ENCODE measurements at regions not wholly inside any gene's neighbourhood (a gene's known extent, or its start where the extent isn't known, plus 50 kb on each side); places are given as distances from the start of the nearest gene placed in this dataset.
"Not testable (repeated sequence)": the region's sequence is repeated elsewhere in the genome, so short reads cannot be mapped to it uniquely, and the experiment has no call there.

- DNase-seq (ENCODE audit: low read depth), result peak; percentile 53
Observed at GRCh38 chr14:96683562-96684289, 113.5 kb upstream of the VRK1 start.

GRCh38 chr14:96686126-96686525 is 111.1 kb upstream of the VRK1 start:
- DNase-seq (ENCODE audit: low read depth), result no peak

GRCh38 chr14:96688629-96689028 is 108.6 kb upstream of the VRK1 start:
- DNase-seq (ENCODE audit: low read depth), result no peak

- DNase-seq (ENCODE audit: low read depth), result no peak
Observed at GRCh38 chr14:96690713-96691383, 106.3 kb upstream of the VRK1 start.

- DNase-seq (ENCODE audit: low read depth), result no peak
Observed at GRCh38 chr14:96693252-96693820, 103.8 kb upstream of the VRK1 start.

- DNase-seq (ENCODE audit: low read depth), result no peak
Observed at GRCh38 chr14:96693987-96694386, 103.2 kb upstream of the VRK1 start.

- no peak for DNase-seq (ENCODE audit: low read depth)
Observed at GRCh38 chr14:96698960-96699539, 98.1 kb upstream of the VRK1 start.

- no peak for DNase-seq (ENCODE audit: low read depth)
Observed at GRCh38 chr14:96699666-96700065, 97.5 kb upstream of the VRK1 start.

- no peak for DNase-seq (ENCODE audit: low read depth)
Observed at GRCh38 chr14:96702831-96703230, 94.4 kb upstream of the VRK1 start.

- no peak for DNase-seq (ENCODE audit: low read depth)
Observed at GRCh38 chr14:96705422-96706092, 91.6 kb upstream of the VRK1 start.

GRCh38 chr14:96706893-96707292 is 90.3 kb upstream of the VRK1 start:
- DNase-seq (ENCODE audit: low read depth), result no peak

- no peak for DNase-seq (ENCODE audit: low read depth)
Observed at GRCh38 chr14:96710060-96710666, 87.0 kb upstream of the VRK1 start.

- no peak for DNase-seq (ENCODE audit: low read depth)
Observed at GRCh38 chr14:96711559-96712267, 85.5 kb upstream of the VRK1 start.

- no peak for DNase-seq (ENCODE audit: low read depth)
Observed at GRCh38 chr14:96713426-96713825, 83.8 kb upstream of the VRK1 start.

GRCh38 chr14:96714537-96714936 is 82.6 kb upstream of the VRK1 start:
- DNase-seq (ENCODE audit: low read depth), result not testable (repeated sequence)

GRCh38 chr14:96717116-96717515 is 80.1 kb upstream of the VRK1 start:
- DNase-seq (ENCODE audit: low read depth), result no peak

GRCh38 chr14:96718407-96718806 is 78.8 kb upstream of the VRK1 start:
- no peak for DNase-seq (ENCODE audit: low read depth)

GRCh38 chr14:96720702-96721101 is 76.5 kb upstream of the VRK1 start:
- DNase-seq (ENCODE audit: low read depth), result not testable (repeated sequence)

GRCh38 chr14:96722736-96723135 is 74.4 kb upstream of the VRK1 start:
- DNase-seq (ENCODE audit: low read depth), result no peak

GRCh38 chr14:96723946-96724345 is 73.2 kb upstream of the VRK1 start:
- DNase-seq (ENCODE audit: low read depth), result no peak

GRCh38 chr14:96725232-96725631 is 72.0 kb upstream of the VRK1 start:
- no peak for DNase-seq (ENCODE audit: low read depth)

Measured in HT1080 (cell line).